NCI-H2196 treated with DMSO at 0.1 percent for 48 hours (cell line): ENCODE measurements at regions not wholly inside any gene's neighbourhood (a gene's known extent, or its start where the extent isn't known, plus 50 kb on each side); places are given as distances from the start of the nearest gene placed in this dataset.

Source experiments
- DNase-seq: peaks from one replicate; lab custom pipeline; 2025; ENCODE audit not compliant: unreplicated experiment; lab: John Stamatoyannopoulos, UW

GRCh38 chr1:81634294-81634693 is 166.4 kb upstream of the ADGRL2 start:
- no peak for DNase-seq

- no peak for DNase-seq
Measured at GRCh38 chr1:81619156-81619555, 181.6 kb upstream of the ADGRL2 start.

GRCh38 chr1:81618376-81618775 is 182.4 kb upstream of the ADGRL2 start:
- no peak for DNase-seq

GRCh38 chr1:81617308-81617967 is 183.3 kb upstream of the ADGRL2 start:
- DNase-seq: no peak

- DNase-seq: no peak
Measured at GRCh38 chr1:81613803-81614202, 186.9 kb upstream of the ADGRL2 start.

GRCh38 chr1:81607924-81608323 is 192.8 kb upstream of the ADGRL2 start:
- no peak for DNase-seq

GRCh38 chr1:81607086-81607485 is 193.6 kb upstream of the ADGRL2 start:
- no peak for DNase-seq

GRCh38 chr1:81606656-81607055 is 194.1 kb upstream of the ADGRL2 start:
- DNase-seq: no peak

GRCh38 chr1:81605023-81605422 is 195.7 kb upstream of the ADGRL2 start:
- DNase-seq: no peak

- DNase-seq: no peak
Measured at GRCh38 chr1:81600878-81601622, 199.7 kb upstream of the ADGRL2 start.

- no peak for DNase-seq
Measured at GRCh38 chr1:81600363-81600762, 200.4 kb upstream of the ADGRL2 start.

GRCh38 chr1:81598623-81599022 is 202.1 kb upstream of the ADGRL2 start:
- DNase-seq: no peak

- DNase-seq: no peak
Measured at GRCh38 chr1:81597720-81598426, 202.9 kb upstream of the ADGRL2 start.

- no peak for DNase-seq
Measured at GRCh38 chr1:81596341-81596740, 204.4 kb upstream of the ADGRL2 start.

GRCh38 chr1:81594206-81594605 is 206.5 kb upstream of the ADGRL2 start:
- DNase-seq: no peak

- no peak for DNase-seq
Measured at GRCh38 chr1:81592233-81592632, 208.5 kb upstream of the ADGRL2 start.

GRCh38 chr1:81590171-81590570 is 210.6 kb upstream of the ADGRL2 start:
- no peak for DNase-seq

- DNase-seq: no peak
Measured at GRCh38 chr1:81588149-81588548, 212.6 kb upstream of the ADGRL2 start.

- DNase-seq: no peak
Measured at GRCh38 chr1:81587426-81587825, 213.3 kb upstream of the ADGRL2 start.

GRCh38 chr1:81585371-81585770 is 215.4 kb upstream of the ADGRL2 start:
- no peak for DNase-seq

GRCh38 chr1:81584398-81584797 is 216.3 kb upstream of the ADGRL2 start:
- DNase-seq: no peak

GRCh38 chr1:81583878-81584277 is 216.9 kb upstream of the ADGRL2 start:
- DNase-seq: no peak
